Transverse colon (tissue), 3 donors: ENCODE measurements at regions not wholly inside any gene's neighbourhood (a gene's known extent, or its start where the extent isn't known, plus 50 kb on each side); places are given as distances from the start of the nearest gene placed in this dataset.

ENCODE experiments used
- POLR2A ChIP-seq: fragments of 450-650 bp; IDR thresholded peaks from one replicate; pipeline ENCODE4 v1.6.1; 2016; ENCODE audit warnings: antibody characterized with exemption, mild to moderate bottlenecking, moderate library complexity
- TF ChIP-seq, protein P1 (sequence below), 5 experiments: fragments of 200-600 bp in 3 of 5; fragments of 450-650 bp in 2 of 5; sonication (generic) in 3 of 5; IDR thresholded peaks; 1 replicate in 2 of 5; 2 replicates in 3 of 5; pipeline ENCODE4 v1.5.1; 2016 to 2017; ENCODE audit warnings: antibody characterized with exemption in 5 of 5, inconsistent platforms in 3 of 5, mild to moderate bottlenecking in 2 of 5, moderate library complexity in 1 of 5

DNA sequence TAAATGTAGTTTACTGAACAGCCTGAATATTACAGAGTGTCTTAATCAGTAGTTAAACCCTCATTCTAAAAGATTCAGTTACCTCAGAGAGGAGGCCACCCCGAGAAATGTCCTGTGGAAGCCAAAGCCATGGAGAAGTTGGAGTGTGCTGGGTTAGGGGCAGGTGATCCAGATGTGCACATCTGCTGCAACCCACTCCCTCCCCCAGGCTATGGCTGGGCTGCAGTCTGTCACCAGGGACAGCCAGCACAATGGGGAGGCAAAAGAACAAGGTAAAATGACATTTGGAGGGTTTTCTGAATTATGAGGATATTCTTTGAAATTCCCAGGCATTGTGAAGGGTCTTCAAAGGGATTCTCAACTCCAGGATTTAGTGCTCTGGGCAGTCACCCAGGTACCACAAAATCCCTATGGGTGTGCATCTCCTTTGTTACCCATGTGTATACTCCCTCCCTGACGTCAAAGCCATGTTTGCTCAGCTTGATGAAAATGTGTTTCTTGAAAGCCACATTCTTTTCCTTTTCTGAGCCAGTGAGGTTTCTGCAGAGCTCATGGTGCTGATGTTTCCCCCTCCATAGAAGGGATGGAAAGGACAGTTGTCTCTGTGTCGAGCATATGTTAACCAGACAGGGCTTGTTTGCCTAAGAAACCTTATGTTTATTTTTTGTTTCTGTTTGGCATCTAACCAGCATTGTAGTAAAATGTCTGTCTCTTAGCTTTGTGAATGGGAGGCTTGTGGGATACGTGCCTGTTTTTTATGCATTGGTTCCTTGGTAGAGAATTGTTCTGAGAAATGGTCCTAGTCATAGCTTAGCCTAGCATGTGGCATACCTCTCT lies 212.3 kb upstream of the TBX18 start:
- TF ChIP-seq, protein P1, sequence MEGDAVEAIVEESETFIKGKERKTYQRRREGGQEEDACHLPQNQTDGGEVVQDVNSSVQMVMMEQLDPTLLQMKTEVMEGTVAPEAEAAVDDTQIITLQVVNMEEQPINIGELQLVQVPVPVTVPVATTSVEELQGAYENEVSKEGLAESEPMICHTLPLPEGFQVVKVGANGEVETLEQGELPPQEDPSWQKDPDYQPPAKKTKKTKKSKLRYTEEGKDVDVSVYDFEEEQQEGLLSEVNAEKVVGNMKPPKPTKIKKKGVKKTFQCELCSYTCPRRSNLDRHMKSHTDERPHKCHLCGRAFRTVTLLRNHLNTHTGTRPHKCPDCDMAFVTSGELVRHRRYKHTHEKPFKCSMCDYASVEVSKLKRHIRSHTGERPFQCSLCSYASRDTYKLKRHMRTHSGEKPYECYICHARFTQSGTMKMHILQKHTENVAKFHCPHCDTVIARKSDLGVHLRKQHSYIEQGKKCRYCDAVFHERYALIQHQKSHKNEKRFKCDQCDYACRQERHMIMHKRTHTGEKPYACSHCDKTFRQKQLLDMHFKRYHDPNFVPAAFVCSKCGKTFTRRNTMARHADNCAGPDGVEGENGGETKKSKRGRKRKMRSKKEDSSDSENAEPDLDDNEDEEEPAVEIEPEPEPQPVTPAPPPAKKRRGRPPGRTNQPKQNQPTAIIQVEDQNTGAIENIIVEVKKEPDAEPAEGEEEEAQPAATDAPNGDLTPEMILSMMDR (IDR thresholded peaks at IDR 0.05) = no peak
- TF ChIP-seq POLR2A = no peak
